Gastrocnemius medialis (tissue), 4 donors: ENCODE measurements at regions not wholly inside any gene's neighbourhood (a gene's known extent, or its start where the extent isn't known, plus 50 kb on each side); places are given as distances from the start of the nearest gene placed in this dataset.
"Not testable (repeated sequence)": the region's sequence is repeated elsewhere in the genome, so short reads cannot be mapped to it uniquely, and the experiment has no call there.

Experiments
- ATAC-seq, 2 donors: fragments of 150-250 bp; one replicate each; pipeline ENCODE4 v1.9.1; 2016
- DNase-seq, 2 donors: peaks; one replicate each; pipeline ENCODE4 v3.0.0-alpha.2; 2019
- H3K27ac ChIP-seq, 4 donors: fragments of 200-600 bp; sonication (generic); 1 replicate in 1 of 4; 2 replicates in 3 of 4; pipeline ENCODE4 v1.5.1; 2016 to 2018; ENCODE audit warnings: mild to moderate bottlenecking in 2 of 4, moderate library complexity in 1 of 4
- H3K27me3 ChIP-seq, 3 donors: fragments of 200-600 bp; sonication (generic) in 2 of 3; 1 replicate in 1 of 3; 2 replicates in 2 of 3; pipeline versions ENCODE4 v1.5.1 to v1.6.0; 2016 to 2019; ENCODE audit warnings: mild to moderate bottlenecking in 1 of 3, moderate library complexity in 1 of 3
- H3K36me3 ChIP-seq, 2 donors: fragments of 200-600 bp; sonication (generic) in 1 of 2; one replicate each; pipeline ENCODE4 v1.5.1; 2017 to 2018
- H3K4me1 ChIP-seq, 2 donors: fragments of 200-600 bp; sonication (generic) in 1 of 2; one replicate each; pipeline ENCODE4 v1.5.1; 2016 to 2017; ENCODE audit warnings: mild to moderate bottlenecking in 2 of 2
- H3K4me3 ChIP-seq, 4 donors: fragments of 200-600 bp; sonication (generic) in 3 of 4; 1 replicate in 1 of 4; 2 replicates in 3 of 4; pipeline ENCODE4 v1.5.1; 2016 to 2019; ENCODE audit warnings: mild to moderate bottlenecking in 2 of 4
- H3K9me3 ChIP-seq, 3 donors: fragments of 200-600 bp; sonication (generic) in 2 of 3; 1 replicate in 1 of 3; 2 replicates in 2 of 3; pipeline ENCODE4 v1.5.1; 2016 to 2019
- POLR2A ChIP-seq, 2 donors: fragments of 450-650 bp; IDR thresholded peaks; one replicate each; pipeline ENCODE4 v1.6.1; 2017; ENCODE audit warnings: antibody characterized with exemption in 2 of 2, mild to moderate bottlenecking in 2 of 2, moderate library complexity in 2 of 2
- in situ Hi-C, 4 donors: fragments of 200-750 bp; cut with MboI; loops; one replicate each; pipeline versions ENCODE4 v1.15.0 to v1.8.0; 2017; ENCODE audit warnings: low sequenced_read_pairs in 4 of 4
- intact Hi-C: fragments of 100-400 bp; cut with DNase I; formaldehyde crosslinking; loops from one replicate; pipeline ENCODE4 v1.15.1; 2023; ENCODE audit warnings: low total_unique reads
- TF ChIP-seq, protein P1 (sequence below), 5 experiments: fragments of 450-650 bp in 3 of 5; fragments of 200-600 bp in 2 of 5; sonication (generic) in 2 of 5; IDR thresholded peaks in 4 of 5; conservative IDR thresholded peaks in 1 of 5; 1 replicate in 4 of 5; 2 replicates in 1 of 5; pipeline ENCODE4 v1.5.1; 2016 to 2019; ENCODE audit warnings: antibody characterized with exemption in 5 of 5, mild to moderate bottlenecking in 3 of 5, moderate library complexity in 3 of 5

DNA sequence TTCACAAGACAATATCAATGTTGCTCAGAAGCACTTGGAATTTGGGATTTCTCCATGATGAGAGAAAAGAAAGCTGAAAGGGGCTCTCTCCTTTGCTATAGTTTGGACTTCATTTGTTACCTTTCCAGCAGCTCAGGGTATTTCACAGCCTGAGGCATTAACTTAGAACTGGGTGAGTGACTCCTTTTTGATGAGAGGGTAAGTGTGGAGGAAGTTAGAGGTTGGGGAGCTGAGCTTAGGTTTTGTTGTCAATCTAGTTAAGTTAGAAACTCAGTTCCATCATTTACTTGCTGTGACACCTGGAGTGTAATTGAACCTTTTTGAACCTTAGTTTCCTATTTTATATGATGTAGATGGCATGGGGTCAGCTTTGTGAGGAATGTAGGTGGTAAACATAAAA, 359.1 kb downstream of the PDCD6IP start:
- Histone ChIP-seq H3K27me3 (no peaks in the 10 kb centered on the region), H3K27ac (no peak overlapping the region), H3K9me3 (no peaks in the 10 kb centered on the region), H3K4me1 (no peaks in the 10 kb centered on the region), H3K36me3 (no peaks in the 10 kb centered on the region), H3K4me3 (no peak overlapping the region)
- in situ Hi-C loops: no loop called here
- ATAC-seq: no peak
- DNase-seq: no peak
- no peak for TF ChIP-seq POLR2A (IDR thresholded peaks at IDR 0.05)
- TF ChIP-seq, protein P1, sequence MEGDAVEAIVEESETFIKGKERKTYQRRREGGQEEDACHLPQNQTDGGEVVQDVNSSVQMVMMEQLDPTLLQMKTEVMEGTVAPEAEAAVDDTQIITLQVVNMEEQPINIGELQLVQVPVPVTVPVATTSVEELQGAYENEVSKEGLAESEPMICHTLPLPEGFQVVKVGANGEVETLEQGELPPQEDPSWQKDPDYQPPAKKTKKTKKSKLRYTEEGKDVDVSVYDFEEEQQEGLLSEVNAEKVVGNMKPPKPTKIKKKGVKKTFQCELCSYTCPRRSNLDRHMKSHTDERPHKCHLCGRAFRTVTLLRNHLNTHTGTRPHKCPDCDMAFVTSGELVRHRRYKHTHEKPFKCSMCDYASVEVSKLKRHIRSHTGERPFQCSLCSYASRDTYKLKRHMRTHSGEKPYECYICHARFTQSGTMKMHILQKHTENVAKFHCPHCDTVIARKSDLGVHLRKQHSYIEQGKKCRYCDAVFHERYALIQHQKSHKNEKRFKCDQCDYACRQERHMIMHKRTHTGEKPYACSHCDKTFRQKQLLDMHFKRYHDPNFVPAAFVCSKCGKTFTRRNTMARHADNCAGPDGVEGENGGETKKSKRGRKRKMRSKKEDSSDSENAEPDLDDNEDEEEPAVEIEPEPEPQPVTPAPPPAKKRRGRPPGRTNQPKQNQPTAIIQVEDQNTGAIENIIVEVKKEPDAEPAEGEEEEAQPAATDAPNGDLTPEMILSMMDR (IDR thresholded peaks at IDR 0.05 in 4 of 5, conservative IDR thresholded peaks at IDR 0.05 in 1 of 5): no peak
- intact Hi-C loops: no loop called here

DNA sequence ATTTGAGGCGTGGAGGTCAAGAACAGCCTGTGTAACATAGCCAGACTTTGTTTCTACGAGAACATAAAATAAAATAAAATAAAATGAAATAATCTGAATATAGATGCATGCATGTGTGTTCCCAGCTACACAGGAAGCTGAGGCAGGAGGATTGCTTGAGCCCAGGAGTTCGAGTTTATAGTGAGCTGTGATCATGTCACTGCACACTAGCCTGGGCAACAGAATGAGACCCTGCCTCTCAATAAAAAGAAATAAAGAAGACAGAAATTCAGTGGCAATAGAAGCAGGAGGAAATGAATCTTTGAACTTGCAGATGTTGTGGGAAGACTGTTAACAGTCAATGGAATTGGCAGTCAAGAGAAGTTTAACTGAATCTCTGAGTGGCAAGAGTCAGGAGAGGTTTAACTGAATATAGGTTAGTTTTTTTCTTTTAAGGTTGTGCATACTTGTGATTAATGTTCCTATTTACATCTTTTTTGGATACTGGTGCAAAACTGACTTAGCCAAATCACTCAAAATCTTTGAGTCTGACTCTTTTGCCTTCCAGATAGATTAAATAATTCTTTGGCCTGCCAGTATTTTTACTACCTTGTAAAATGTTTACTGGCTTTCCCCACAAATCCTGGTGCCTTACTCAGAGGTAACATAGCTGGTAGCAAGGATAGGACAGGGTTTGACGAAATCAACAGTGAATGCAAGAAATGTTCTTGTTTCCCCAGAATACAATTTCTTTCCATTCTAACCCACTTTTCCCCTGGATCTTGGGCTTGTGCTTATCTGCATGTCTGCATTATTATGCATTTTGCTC, 361.4 kb downstream of the PDCD6IP start:
- ATAC-seq (no peak), DNase-seq (no peak)
- no peaks in the 10 kb centered on the region for H3K27me3 ChIP-seq
- no peak overlapping the region for H3K27ac ChIP-seq
- H3K4me1 ChIP-seq: no peaks in the 10 kb centered on the region
- in situ Hi-C loops: no loop called here
- H3K36me3 ChIP-seq: no peaks in the 10 kb centered on the region
- intact Hi-C loops: no loop called here
- no peak for TF ChIP-seq POLR2A (IDR thresholded peaks at IDR 0.05)
- TF ChIP-seq, protein P1 (IDR thresholded peaks at IDR 0.05 in 4 of 5, conservative IDR thresholded peaks at IDR 0.05 in 1 of 5): no peak
- no peak overlapping the region for H3K4me3 ChIP-seq
- no peaks in the 10 kb centered on the region for H3K9me3 ChIP-seq

DNA sequence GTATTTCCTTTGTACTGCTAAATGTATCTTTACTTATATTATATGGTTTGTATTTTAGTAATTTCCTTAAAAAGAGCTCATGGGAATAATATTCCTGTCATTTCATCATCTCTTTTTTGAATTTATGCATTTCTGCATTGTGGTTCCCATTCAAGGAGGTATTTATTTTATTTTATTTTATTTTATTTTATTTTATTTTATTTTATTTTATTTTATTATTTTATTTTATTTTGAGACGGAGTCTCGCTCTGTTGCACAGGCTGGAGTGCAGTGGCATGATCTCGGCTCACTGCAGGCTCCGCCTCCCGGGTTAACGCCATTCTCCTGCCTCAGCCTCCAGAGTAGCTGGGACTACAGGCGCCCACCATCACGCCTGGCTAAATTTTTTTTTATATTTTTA, 371.2 kb downstream of the PDCD6IP start:
- in situ Hi-C loops, H3K27me3 ChIP-seq, DNase-seq, H3K4me1 ChIP-seq, H3K27ac ChIP-seq, H3K9me3 ChIP-seq, H3K36me3 ChIP-seq, intact Hi-C loops, ATAC-seq, H3K4me3 ChIP-seq: not testable (repeated sequence)

DNA sequence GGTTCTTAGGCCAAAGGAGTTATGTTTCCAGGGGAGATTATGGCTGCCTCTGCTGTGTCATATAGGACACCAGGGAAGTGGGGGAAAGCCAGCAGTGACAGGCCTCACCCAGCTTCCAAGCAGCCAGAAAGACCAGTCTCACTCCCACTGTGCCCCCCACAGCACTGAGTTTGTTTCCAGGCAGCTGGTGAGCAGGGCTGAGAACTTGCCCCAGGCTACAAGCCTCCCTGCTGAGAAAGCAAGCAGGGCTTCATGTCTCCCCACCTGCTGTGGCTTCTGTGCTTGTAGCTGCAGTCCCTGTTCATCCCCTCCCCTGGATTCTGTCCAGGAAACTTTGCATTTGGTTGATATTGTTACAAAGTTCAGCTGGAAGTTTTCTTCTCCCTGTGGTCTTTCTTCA, 376.3 kb downstream of the PDCD6IP start:
- H3K4me3 ChIP-seq: no peak overlapping the region
- no peak for DNase-seq
- H3K9me3 ChIP-seq: no peaks in the 10 kb centered on the region
- intact Hi-C loops: no loop called here
- ATAC-seq: no peak
- no peak for TF ChIP-seq POLR2A (IDR thresholded peaks at IDR 0.05)
- TF ChIP-seq, protein P1 (IDR thresholded peaks at IDR 0.05 in 4 of 5, conservative IDR thresholded peaks at IDR 0.05 in 1 of 5): no peak
- no peaks in the 10 kb centered on the region for H3K4me1 ChIP-seq
- in situ Hi-C loops: no loop called here
- no peaks in the 10 kb centered on the region for H3K36me3 ChIP-seq
- no peaks in the 10 kb centered on the region for H3K27me3 ChIP-seq
- no peak overlapping the region for H3K27ac ChIP-seq

DNA sequence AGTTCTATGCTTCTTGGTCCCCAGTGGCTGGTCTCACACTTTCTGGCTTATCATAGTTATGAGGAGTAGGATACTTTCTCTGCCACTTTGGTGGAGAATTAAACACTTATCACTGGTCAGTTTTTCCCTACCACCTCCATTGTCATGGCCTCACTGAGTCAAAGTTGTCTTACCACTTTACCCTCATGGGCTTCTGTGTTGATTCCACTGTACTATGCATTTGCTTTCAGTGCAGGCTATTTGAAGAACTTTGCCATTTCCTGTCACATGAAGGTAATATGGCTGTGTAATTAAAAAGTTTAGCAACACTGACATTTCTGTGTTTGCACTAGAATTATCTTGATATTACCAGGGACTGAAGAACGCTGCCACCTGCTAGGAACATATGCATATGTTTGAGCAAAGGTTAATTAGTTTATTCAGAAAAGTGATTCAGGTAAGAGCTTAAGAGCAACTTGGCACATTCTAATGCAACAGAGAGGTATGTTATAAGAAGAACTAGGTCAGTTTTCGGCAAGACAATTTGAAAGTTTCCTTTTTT, 377.3 kb downstream of the PDCD6IP start:
- ATAC-seq (no peak), DNase-seq (no peak)
- H3K27me3 ChIP-seq: no peaks in the 10 kb centered on the region
- no peaks in the 10 kb centered on the region for H3K9me3 ChIP-seq
- H3K4me1 ChIP-seq: no peaks in the 10 kb centered on the region
- H3K36me3 ChIP-seq: no peaks in the 10 kb centered on the region
- TF ChIP-seq POLR2A (IDR thresholded peaks at IDR 0.05): no peak
- TF ChIP-seq, protein P1 (IDR thresholded peaks at IDR 0.05 in 4 of 5, conservative IDR thresholded peaks at IDR 0.05 in 1 of 5): no peak
- in situ Hi-C loops: no loop called here
- H3K27ac ChIP-seq: no peak overlapping the region
- no peak overlapping the region for H3K4me3 ChIP-seq
- intact Hi-C loops: no loop called here
